ENCODE measurements at regions not wholly inside any gene's neighbourhood (a gene's known extent, or its start where the extent isn't known, plus 50 kb on each side); places are given as distances from the start of the nearest gene placed in this dataset.

DNA sequence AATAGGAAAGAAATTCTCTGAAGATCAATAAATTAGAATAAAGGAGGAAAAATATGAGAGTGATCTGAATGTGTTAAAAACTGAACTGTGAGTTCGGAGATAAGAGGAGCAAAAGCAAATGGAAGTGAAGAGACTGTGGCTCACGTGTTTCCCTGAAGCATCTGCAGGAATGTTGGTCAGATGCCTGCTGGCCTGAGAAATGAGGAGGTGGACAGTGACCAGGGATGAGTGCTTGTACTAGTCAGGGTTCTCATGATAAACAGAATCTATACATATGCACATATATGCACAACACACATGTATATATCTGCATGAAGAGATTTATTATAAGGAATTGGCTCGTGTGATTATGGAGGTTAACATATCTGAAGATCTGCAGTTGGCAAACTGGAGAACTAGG, 103.4 kb upstream of the TIAM1 start:
- no peaks in the 10 kb centered on the region for H3K27me3 ChIP-seq
- H3K27ac ChIP-seq: no peak overlapping the region
- H3K36me3 ChIP-seq: no peaks in the 10 kb centered on the region
- TF ChIP-seq POLR2AphosphoS5 (IDR thresholded peaks at IDR 0.05) (no peak), POLR2A (IDR thresholded peaks at IDR 0.05) (no peak)
- TF ChIP-seq, protein P1, sequence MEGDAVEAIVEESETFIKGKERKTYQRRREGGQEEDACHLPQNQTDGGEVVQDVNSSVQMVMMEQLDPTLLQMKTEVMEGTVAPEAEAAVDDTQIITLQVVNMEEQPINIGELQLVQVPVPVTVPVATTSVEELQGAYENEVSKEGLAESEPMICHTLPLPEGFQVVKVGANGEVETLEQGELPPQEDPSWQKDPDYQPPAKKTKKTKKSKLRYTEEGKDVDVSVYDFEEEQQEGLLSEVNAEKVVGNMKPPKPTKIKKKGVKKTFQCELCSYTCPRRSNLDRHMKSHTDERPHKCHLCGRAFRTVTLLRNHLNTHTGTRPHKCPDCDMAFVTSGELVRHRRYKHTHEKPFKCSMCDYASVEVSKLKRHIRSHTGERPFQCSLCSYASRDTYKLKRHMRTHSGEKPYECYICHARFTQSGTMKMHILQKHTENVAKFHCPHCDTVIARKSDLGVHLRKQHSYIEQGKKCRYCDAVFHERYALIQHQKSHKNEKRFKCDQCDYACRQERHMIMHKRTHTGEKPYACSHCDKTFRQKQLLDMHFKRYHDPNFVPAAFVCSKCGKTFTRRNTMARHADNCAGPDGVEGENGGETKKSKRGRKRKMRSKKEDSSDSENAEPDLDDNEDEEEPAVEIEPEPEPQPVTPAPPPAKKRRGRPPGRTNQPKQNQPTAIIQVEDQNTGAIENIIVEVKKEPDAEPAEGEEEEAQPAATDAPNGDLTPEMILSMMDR (IDR thresholded peaks at IDR 0.05): no peak
- no peaks in the 10 kb centered on the region for H3K9me3 ChIP-seq
- intact Hi-C loops (cut with DNase I; ENCODE audit: low total_unique reads): no loop called here
- no peaks in the 10 kb centered on the region for H3K4me1 ChIP-seq
- no peak overlapping the region for H3K4me3 ChIP-seq
- no peak for DNase-seq (ENCODE audit: low spot score in 2 of 2)

DNA sequence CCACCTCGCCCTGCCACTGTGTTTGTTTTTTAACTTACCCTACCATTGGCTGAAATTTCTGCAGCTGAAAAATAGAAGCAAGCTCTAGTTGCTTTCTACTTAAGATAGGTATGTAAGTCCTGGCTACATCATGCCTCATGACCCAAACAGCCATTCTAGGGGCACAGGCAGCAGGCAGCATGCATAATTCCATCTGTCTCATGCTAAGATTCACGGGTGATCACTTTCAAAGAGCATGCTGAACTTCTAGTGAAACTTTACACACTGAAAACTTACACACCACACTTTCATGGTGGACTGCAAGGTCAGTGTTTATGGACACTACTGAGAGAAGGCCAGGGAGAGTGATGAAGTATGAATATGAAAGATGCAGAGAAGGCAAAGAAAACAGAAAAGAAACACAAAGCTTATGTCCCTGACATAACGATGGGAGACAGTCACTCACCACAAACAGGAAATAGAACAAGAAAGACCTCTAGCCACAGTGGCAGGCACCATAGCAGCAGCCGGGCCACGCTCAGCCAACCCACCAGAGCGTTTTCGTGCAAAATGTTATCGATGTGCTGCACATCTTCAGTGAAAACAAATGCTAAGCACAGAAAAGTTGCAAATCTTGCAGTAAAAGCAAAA, 102.3 kb upstream of the TIAM1 start:
- no peaks in the 10 kb centered on the region for H3K27me3 ChIP-seq
- intact Hi-C loops (cut with DNase I; ENCODE audit: low total_unique reads): no loop called here
- H3K36me3 ChIP-seq: no peaks in the 10 kb centered on the region
- no peaks in the 10 kb centered on the region for H3K4me1 ChIP-seq
- H3K27ac ChIP-seq: no peak overlapping the region
- H3K9me3 ChIP-seq: peaks cover 3 to 10% of the 10 kb centered on the region in 2 donors
- TF ChIP-seq POLR2AphosphoS5 (IDR thresholded peaks at IDR 0.05): no peak
- no peak for TF ChIP-seq POLR2A (IDR thresholded peaks at IDR 0.05)
- TF ChIP-seq, protein P1 (IDR thresholded peaks at IDR 0.05): no peak
- H3K4me3 ChIP-seq: no peak overlapping the region
- DNase-seq (ENCODE audit: low spot score in 2 of 2): no peak

DNA sequence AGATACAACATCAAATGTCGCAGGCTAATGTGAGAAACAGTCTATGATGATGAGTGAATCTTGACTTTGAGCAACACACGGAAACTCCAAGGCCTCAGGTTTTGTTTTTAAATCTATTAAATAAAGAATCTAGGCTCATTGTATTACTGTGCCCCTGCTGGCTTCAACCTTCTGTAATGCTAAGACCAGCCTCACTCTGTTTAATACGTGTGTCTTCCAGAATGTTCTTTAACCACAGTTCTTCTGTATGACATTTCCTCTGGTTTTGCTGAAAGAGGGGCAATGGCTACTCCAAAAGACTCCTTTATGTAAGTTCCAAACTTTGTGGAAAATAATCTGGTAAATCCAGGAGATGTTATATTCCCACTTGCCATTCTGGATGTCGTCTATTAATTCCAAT, 101.1 kb upstream of the TIAM1 start:
- TF ChIP-seq, protein P1 (IDR thresholded peaks at IDR 0.05): no peak
- TF ChIP-seq POLR2A (IDR thresholded peaks at IDR 0.05) (no peak), POLR2AphosphoS5 (IDR thresholded peaks at IDR 0.05) (no peak)
- H3K9me3 ChIP-seq: peaks cover 12 to 19% of the 10 kb centered on the region in 2 donors
- no peak overlapping the region for H3K27ac ChIP-seq
- H3K36me3 ChIP-seq: no peaks in the 10 kb centered on the region
- no peak for DNase-seq (ENCODE audit: low spot score in 2 of 2)
- H3K4me1 ChIP-seq: no peaks in the 10 kb centered on the region
- H3K4me3 ChIP-seq: no peak overlapping the region
- intact Hi-C loops (cut with DNase I; ENCODE audit: low total_unique reads): no loop called here
- no peaks in the 10 kb centered on the region for H3K27me3 ChIP-seq

DNA sequence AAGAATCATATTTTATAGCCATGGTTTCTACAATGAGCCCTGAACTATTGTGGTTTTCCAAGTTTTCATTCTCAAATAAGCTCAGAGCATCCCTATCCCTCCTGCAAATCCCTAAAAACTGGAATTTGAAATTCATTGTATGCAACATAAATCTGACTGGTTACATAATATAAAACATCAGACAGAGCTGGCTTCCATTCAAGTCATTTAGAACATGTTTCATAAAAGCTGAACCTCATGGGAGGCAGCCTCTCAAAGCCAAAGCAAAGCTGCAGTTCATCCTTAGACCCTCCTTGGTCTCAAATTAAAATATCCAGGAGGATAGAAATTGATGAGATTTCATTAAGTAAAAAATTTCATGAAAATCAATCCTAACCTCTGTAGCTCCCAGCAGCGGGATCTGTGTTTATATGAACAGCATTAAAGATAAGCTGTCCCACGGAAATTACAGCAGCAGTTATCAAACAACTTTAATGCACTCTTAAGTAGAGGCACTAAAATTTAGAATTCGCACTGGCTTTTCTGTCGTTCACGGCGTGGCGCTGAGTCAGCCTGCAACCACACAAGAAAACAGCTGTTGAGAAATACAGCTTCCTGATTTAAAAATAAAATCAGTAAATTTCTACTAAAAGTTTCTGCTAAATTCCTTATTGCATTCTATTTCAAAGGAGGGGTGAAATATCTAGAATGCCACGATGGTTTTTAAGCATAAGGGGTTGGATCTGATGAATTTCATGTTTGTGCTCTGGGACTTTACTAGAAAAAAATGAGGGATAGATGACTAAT, 99.9 kb upstream of the TIAM1 start:
- TF ChIP-seq, protein P1 (IDR thresholded peaks at IDR 0.05): no peak
- TF ChIP-seq POLR2AphosphoS5 (IDR thresholded peaks at IDR 0.05): no peak
- TF ChIP-seq POLR2A (IDR thresholded peaks at IDR 0.05): no peak
- no peaks in the 10 kb centered on the region for H3K27me3 ChIP-seq
- no peaks in the 10 kb centered on the region for H3K4me1 ChIP-seq
- H3K27ac ChIP-seq: no peak overlapping the region
- intact Hi-C loops (cut with DNase I; ENCODE audit: low total_unique reads): no loop called here
- no peak for DNase-seq (ENCODE audit: low spot score in 2 of 2)
- no peak overlapping the region for H3K4me3 ChIP-seq
- no peaks in the 10 kb centered on the region for H3K36me3 ChIP-seq
- H3K9me3 ChIP-seq: peaks cover 12 to 19% of the 10 kb centered on the region in 2 donors

DNA sequence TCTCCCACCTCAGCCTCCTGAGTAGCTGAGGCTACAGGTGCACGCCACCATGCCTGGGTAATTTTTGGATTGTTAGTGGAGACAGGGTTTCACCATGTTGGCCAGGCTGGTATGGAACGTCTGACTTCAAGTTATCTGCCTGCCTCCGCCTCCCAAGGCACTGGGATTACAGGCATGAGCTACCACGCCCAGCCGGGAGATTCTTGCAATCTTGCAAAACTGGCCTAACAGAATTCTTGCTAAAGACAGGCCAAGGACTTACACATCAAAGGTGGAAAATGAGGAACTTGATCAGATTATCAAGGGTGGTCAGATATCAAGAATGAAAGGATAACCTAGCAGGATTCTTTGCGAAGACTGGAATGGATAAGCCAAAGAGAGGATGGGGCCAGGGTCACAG, 98.3 kb upstream of the TIAM1 start:
- DNase-seq (ENCODE audit: low spot score in 2 of 2): no peak
- no peaks in the 10 kb centered on the region for H3K36me3 ChIP-seq
- no peak overlapping the region for H3K4me3 ChIP-seq
- TF ChIP-seq, protein P1 (IDR thresholded peaks at IDR 0.05): no peak
- TF ChIP-seq POLR2AphosphoS5 (IDR thresholded peaks at IDR 0.05) (no peak), POLR2A (IDR thresholded peaks at IDR 0.05) (no peak)
- no peaks in the 10 kb centered on the region for H3K27me3 ChIP-seq
- no peaks in the 10 kb centered on the region for H3K4me1 ChIP-seq
- H3K27ac ChIP-seq: no peak overlapping the region
- peaks cover 12 to 19% of the 10 kb centered on the region in 2 donors for H3K9me3 ChIP-seq
- intact Hi-C loops (cut with DNase I; ENCODE audit: low total_unique reads): no loop called here
